Astrocyte (in vitro differentiated cells and primary cell): ENCODE measurements at regions not wholly inside any gene's neighbourhood (a gene's known extent, or its start where the extent isn't known, plus 50 kb on each side); places are given as distances from the start of the nearest gene placed in this dataset.
A peak's percentile ranks its signal among the peaks of the same experiment; 100 is the strongest.

Experiments used
- DNase-seq: peaks from one replicate; pipeline ENCODE4 v3.0.0-alpha.2; 2010; ENCODE audit warnings: low read depth
- FAIRE-seq: peaks from 2 replicates; lab custom pipeline; 2011; peaks lifted over from hg19 to GRCh38; lab: Jason Lieb, UNC
- H2AFZ ChIP-seq: 2 replicates; pipeline ENCODE4 v1.6.0; 2012; ENCODE audit warnings: low read depth, low read length, inconsistent platforms
- H3K27ac ChIP-seq: 2 replicates; pipeline ENCODE4 v1.5.1; 2011; ENCODE audit warnings: low read depth, low read length, inconsistent platforms
- H3K27me3 ChIP-seq: 2 replicates; pipeline ENCODE4 v1.6.0; 2011; ENCODE audit warnings: low read length, inconsistent platforms; ENCODE audit not compliant: insufficient read depth
- H3K36me3 ChIP-seq: 2 replicates; pipeline ENCODE4 v1.5.1; 2011; ENCODE audit warnings: low read length, inconsistent platforms; ENCODE audit not compliant: insufficient read depth
- H3K4me1 ChIP-seq: 2 replicates; pipeline ENCODE4 v1.5.1; 2011; ENCODE audit warnings: low read length, inconsistent platforms; ENCODE audit not compliant: insufficient read depth
- H3K4me2 ChIP-seq: 2 replicates; pipeline ENCODE4 v1.6.0; 2012; ENCODE audit warnings: low read length, inconsistent platforms
- H3K4me3 ChIP-seq: 2 replicates; pipeline ENCODE4 v1.5.1; 2011; ENCODE audit warnings: low read depth, mild to moderate bottlenecking, low read length, inconsistent platforms; ENCODE audit not compliant: insufficient read depth
- H3K79me2 ChIP-seq: 2 replicates; pipeline ENCODE4 v1.6.0; 2012; ENCODE audit warnings: mild to moderate bottlenecking, low read length, inconsistent platforms; ENCODE audit not compliant: insufficient read depth
- H3K9ac ChIP-seq: 2 replicates; pipeline ENCODE4 v1.6.0; 2012; ENCODE audit warnings: mild to moderate bottlenecking, low read length, inconsistent platforms
- H3K9me3 ChIP-seq: 2 replicates; pipeline ENCODE4 v1.5.1; 2012; ENCODE audit warnings: low read depth, mild to moderate bottlenecking, low read length, inconsistent platforms; ENCODE audit not compliant: insufficient read depth
- H4K20me1 ChIP-seq: 2 replicates; pipeline ENCODE4 v1.6.0; 2012; ENCODE audit warnings: low read length, inconsistent platforms; ENCODE audit not compliant: insufficient read depth
- H3K27ac Mint-ChIP-seq: one replicate; pipeline ENCODE4 v1.8.0; 2021; ENCODE audit warnings: mild to moderate bottlenecking, mixed read lengths; ENCODE audit not compliant: unreplicated experiment
- H3K27me3 Mint-ChIP-seq: one replicate; pipeline ENCODE4 v1.8.0; 2021; ENCODE audit warnings: low read depth, mixed read lengths; ENCODE audit not compliant: unreplicated experiment
- H3K36me3 Mint-ChIP-seq: one replicate; pipeline ENCODE4 v1.8.0; 2021; ENCODE audit warnings: low read depth, mixed read lengths; ENCODE audit not compliant: unreplicated experiment
- H3K4me1 Mint-ChIP-seq: one replicate; pipeline ENCODE4 v1.8.0; 2021; ENCODE audit warnings: low read depth, mixed read lengths; ENCODE audit not compliant: unreplicated experiment
- H3K4me3 Mint-ChIP-seq: one replicate; pipeline ENCODE4 v1.8.0; 2021; ENCODE audit warnings: mild to moderate bottlenecking, moderate library complexity, mixed read lengths; ENCODE audit not compliant: unreplicated experiment
- H3K9me3 Mint-ChIP-seq: one replicate; pipeline ENCODE4 v1.8.0; 2021; ENCODE audit warnings: mild to moderate bottlenecking, mixed read lengths; ENCODE audit not compliant: unreplicated experiment
- CTCF ChIP-seq: IDR thresholded peaks from 2 replicates; pipeline ENCODE4 v1.5.1; 2011; ENCODE audit warnings: low read depth, mild to moderate bottlenecking, inconsistent platforms, low read length, moderate library complexity; ENCODE audit not compliant: insufficient read depth
- EZH2 ChIP-seq: IDR thresholded peaks from 2 replicates; pipeline ENCODE4 v1.6.1; 2012; ENCODE audit warnings: mild to moderate bottlenecking, low read length, inconsistent platforms; ENCODE audit not compliant: insufficient read depth

- H3K36me3 Mint-ChIP-seq, result no peaks in the 10 kb centered on the region
- no peak for FAIRE-seq
Observed at GRCh38 chr10:108899670-108900069, 1023.6 kb downstream of the XPNPEP1 start.

GRCh38 chr10:108894402-108895301 is 1028.7 kb downstream of the XPNPEP1 start:
- no peak for DNase-seq
- peaks cover 3% of the 10 kb centered on the region for H3K9me3 ChIP-seq
- no peaks in the 10 kb centered on the region for H3K36me3 ChIP-seq
- Mint-ChIP-seq H3K36me3 (no peaks in the 10 kb centered on the region), H3K27ac (no peak overlapping the region), H3K27me3 (no peaks in the 10 kb centered on the region), H3K9me3 (no peaks in the 10 kb centered on the region), H3K4me1 (peaks cover 4% of the 10 kb centered on the region), H3K4me3 (no peak overlapping the region)
- no peak overlapping the region for H3K9ac ChIP-seq
- TF ChIP-seq CTCF (no peak), EZH2 (no peak)
- no peak overlapping the region for H3K27ac ChIP-seq
- H4K20me1 ChIP-seq, result no peaks in the 10 kb centered on the region
- no peaks in the 10 kb centered on the region for H3K79me2 ChIP-seq
- no peak overlapping the region for H2AFZ ChIP-seq
- H3K4me2 ChIP-seq, result no peak overlapping the region
- H3K4me1 ChIP-seq, result no peaks in the 10 kb centered on the region
- no peak for FAIRE-seq
- no peak overlapping the region for H3K4me3 ChIP-seq
- no peaks in the 10 kb centered on the region for H3K27me3 ChIP-seq

More at GRCh38 chr10:108899670-108900069, 1023.6 kb downstream of the XPNPEP1 start:
- H3K27ac Mint-ChIP-seq, result peak overlapping the region; percentile 36
- no peaks in the 10 kb centered on the region for H3K4me1 ChIP-seq
- no peak overlapping the region for H3K4me3 Mint-ChIP-seq
- no peaks in the 10 kb centered on the region for H3K36me3 ChIP-seq
- TF ChIP-seq EZH2 (no peak), CTCF (no peak)
- no peak overlapping the region for H2AFZ ChIP-seq
- peaks cover 16% of the 10 kb centered on the region for H3K4me1 Mint-ChIP-seq
- H4K20me1 ChIP-seq, result no peaks in the 10 kb centered on the region
- no peaks in the 10 kb centered on the region for H3K79me2 ChIP-seq
- no peak overlapping the region for H3K27ac ChIP-seq
- H3K9me3 Mint-ChIP-seq, result no peaks in the 10 kb centered on the region
- no peak overlapping the region for H3K9ac ChIP-seq
- no peak overlapping the region for H3K4me3 ChIP-seq
- peak overlapping the region; percentile 30 for H3K4me2 ChIP-seq
- no peak for DNase-seq
- H3K9me3 ChIP-seq, result no peaks in the 10 kb centered on the region
- no peaks in the 10 kb centered on the region for H3K27me3 ChIP-seq
- H3K27me3 Mint-ChIP-seq, result no peaks in the 10 kb centered on the region

- Mint-ChIP-seq H3K27ac (peak overlapping the region; percentile 48), H3K9me3 (no peaks in the 10 kb centered on the region), H3K4me3 (no peak overlapping the region), H3K4me1 (peaks cover 11% of the 10 kb centered on the region), H3K27me3 (no peaks in the 10 kb centered on the region), H3K36me3 (no peaks in the 10 kb centered on the region)
- Histone ChIP-seq H4K20me1 (no peaks in the 10 kb centered on the region), H3K4me3 (no peak overlapping the region), H3K79me2 (no peaks in the 10 kb centered on the region), H3K9ac (no peak overlapping the region), H3K27ac (no peak overlapping the region), H3K4me1 (no peaks in the 10 kb centered on the region), H3K4me2 (peak overlapping the region; percentile 41), H3K9me3 (no peaks in the 10 kb centered on the region), H3K27me3 (no peaks in the 10 kb centered on the region), H2AFZ (peak overlapping the region; percentile 24), H3K36me3 (no peaks in the 10 kb centered on the region)
- TF ChIP-seq EZH2 (no peak), CTCF (no peak)
- FAIRE-seq (no peak), DNase-seq (peak; percentile 48)
Observed at GRCh38 chr10:108877095-108877561, 1046.2 kb downstream of the XPNPEP1 start.
